ENCODE measurements at regions not wholly inside any gene's neighbourhood (a gene's known extent, or its start where the extent isn't known, plus 50 kb on each side); places are given as distances from the start of the nearest gene placed in this dataset.

DNA sequence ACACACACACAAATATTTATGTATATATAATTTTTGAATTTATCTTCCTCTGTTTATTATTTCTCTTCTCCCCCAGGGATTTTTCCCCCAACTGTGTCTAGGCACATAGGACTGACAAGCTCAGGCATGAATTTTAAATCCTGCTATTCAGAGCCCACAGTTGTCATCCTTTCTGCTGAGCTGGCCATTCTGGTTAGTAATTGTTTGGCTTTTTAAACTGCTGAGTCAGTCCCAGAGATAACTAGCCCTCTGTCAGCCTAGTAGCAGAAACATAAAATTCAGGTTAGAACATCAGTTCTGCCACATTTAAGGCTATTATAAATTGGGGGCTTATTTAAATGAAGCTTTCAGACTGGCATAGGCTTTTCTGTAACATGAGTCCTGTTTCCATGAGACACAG lies 151.7 kb upstream of the MAOA start:
- no peak for DNase-seq (ENCODE audit: low read depth, low spot score)

DNA sequence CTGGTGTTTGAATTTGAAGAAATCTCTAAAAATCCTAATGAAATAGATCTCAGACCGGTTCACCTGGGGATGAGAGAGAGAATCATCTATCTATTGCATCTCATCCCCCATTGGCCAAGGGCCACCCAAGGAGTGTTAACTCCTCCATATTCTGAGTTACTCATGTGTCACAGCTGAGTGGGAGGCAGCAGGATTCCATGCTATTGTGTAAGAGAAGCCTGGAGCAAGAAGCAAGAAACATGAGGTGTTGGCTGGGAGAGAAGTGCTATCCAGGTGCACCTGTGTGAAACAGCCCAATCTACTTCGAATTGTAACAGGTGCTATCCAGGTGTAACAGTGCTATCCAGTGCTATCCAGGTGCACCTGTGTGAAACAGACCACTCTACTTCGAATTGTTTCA lies 150.3 kb upstream of the MAOA start:
- no peak for DNase-seq (ENCODE audit: low read depth, low spot score)

DNA sequence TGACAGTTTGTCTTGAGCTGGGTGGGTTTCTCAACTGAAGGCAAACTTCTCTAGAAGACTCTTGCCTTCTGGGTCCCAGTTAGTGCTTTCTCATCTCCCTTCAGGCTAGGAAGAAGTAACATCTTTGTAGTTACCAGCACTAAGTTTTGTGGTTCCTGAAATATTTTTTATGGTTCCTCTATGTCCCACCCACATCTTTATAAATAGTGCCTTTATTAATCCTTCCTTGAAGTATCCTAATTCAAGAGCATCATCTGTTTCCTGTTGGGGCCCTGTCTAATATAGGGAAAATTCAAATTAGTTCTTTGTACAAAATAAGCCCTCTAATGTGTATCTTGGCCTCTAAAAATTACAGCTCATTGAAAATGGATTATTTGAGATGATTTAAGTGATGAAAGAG lies 147.4 kb upstream of the MAOA start:
- no peak for DNase-seq (ENCODE audit: low read depth, low spot score)

GRCh38 chrX:43510209-43510608 lies 145.9 kb upstream of the MAOA start:
- no peak for DNase-seq (ENCODE audit: low read depth, low spot score)

- DNase-seq (ENCODE audit: low read depth, low spot score) = no peak
These were observed 143.0 kb upstream of the MAOA start for GRCh38 chrX:43513085-43513484.

DNA sequence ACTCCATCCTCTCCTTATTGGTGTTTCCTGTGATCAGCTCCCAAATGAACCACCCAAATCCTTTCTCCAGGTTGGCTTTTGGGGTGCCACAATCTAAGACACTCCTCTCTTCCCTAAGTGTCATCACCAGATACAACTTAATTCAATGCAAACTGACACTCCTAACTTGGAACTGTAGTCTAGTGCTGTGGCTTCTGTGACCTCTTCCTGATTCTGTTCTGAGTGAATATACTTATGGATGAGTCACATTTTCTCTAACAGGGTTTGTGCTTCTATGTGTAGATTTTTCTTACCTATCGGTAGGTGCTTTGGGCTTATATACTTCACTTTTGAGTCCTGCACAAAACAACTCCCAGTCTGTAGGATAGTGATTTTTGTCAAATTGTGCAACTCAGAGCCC lies 141.3 kb upstream of the MAOA start:
- no peak for DNase-seq (ENCODE audit: low read depth, low spot score)

GRCh38 chrX:43522582-43522981 lies 133.5 kb upstream of the MAOA start:
- DNase-seq (ENCODE audit: low read depth, low spot score) = no peak

DNA sequence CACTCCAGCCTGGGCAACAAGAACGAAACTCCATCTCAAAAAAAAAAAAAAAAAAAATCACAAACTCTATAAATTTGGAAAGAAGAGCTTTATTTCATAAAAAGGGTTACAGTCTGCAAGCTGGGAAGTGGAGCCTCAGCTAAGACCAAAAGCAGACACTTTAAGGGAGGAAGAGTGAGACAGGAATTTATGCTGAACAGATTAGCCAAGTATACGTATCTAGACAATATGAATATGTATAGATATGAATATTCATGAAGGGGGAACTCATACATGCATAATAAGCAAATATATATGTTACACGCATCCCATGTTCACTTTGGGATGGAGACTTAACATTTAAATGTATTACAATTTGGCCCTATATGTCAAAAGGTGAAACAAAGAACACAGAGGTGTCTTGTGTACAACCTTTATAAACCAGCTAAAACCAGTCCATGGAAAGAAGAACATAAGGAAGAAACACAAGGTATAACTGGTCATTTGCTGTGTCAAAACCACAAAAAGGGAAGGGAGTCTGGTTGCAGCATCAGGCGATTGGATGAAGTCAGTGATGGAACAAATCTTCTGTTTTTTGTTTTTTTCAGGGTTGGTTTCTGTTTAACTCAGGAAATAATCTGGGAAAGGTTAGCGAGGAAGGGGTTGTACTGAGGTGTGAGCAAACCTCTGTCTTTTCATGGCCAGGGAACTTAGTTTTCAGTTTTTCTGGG lies 130.0 kb upstream of the MAOA start:
- DNase-seq (ENCODE audit: low read depth, low spot score) = no peak

GRCh38 chrX:43526878-43527277 lies 129.2 kb upstream of the MAOA start:
- no peak for DNase-seq (ENCODE audit: low read depth, low spot score)

DNA sequence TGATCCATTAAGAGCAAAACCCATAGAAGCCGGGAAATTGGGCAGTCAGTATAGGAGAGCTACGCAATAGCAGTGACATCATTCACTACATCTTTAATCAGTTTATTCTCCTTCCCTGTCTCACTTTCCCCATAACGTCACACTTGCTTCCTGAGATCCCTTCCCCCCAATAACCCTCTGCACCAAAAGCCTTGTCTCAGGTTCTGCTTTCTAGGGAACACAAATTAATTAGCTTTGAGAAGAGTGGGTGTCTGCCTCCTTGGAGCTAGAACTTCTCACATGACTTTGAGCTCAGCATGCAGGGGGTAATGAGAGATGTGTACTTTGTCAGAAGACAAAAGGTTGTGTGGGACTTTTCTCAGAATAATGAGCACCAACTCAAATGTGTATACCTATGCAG lies 128.3 kb upstream of the MAOA start:
- no peak for DNase-seq (ENCODE audit: low read depth, low spot score)

GRCh38 chrX:43530837-43531236 lies 125.3 kb upstream of the MAOA start:
- DNase-seq (ENCODE audit: low read depth, low spot score) = no peak

- no peak for DNase-seq (ENCODE audit: low read depth, low spot score)
These were observed 115.8 kb upstream of the MAOA start for GRCh38 chrX:43540318-43540717.

GRCh38 chrX:43551590-43551989 lies 104.5 kb upstream of the MAOA start:
- DNase-seq (ENCODE audit: low read depth, low spot score) = no peak

GRCh38 chrX:43552156-43552555 lies 103.9 kb upstream of the MAOA start:
- no peak for DNase-seq (ENCODE audit: low read depth, low spot score)

DNA sequence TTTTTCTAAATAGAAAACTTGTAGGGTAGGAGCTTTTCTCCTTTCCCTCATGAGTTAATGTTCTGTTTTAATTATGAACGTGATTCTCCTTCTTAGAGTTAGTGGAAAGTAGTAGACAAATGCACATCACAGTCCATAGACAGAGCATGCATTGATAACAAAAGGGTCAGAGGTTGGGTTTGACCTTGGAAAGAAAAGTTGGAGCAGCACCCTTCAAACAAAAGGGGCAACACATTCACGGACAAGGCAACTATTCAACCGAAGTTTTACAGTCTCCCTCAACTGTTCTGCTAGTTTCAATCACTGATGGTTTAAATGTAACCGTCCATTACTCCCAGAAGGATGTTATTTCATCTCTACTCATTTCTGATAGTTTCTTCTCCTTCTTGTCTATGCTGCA lies 103.4 kb upstream of the MAOA start:
- DNase-seq (ENCODE audit: low read depth, low spot score) = no peak

- DNase-seq (ENCODE audit: low read depth, low spot score) = no peak
These were observed 102.8 kb upstream of the MAOA start for GRCh38 chrX:43553257-43553656.

DNA sequence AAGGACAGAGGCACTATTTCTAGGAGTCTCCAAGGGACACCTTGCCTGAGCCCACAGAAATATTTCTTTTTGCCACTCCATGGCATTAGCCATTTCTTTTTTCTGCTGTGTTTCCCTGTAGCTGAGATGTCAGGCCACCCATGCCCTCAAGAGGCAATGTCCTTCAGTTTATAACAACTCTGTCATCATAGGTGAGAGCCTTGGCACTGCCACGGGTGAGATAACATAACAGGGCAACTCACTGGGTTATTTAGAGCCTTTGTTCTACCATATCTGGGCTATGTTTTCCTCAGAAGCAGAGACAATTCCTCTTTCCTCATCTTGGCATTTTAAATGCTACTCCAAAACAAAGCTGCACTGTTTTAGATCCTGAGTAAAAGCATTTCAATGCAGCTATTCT lies 99.9 kb upstream of the MAOA start:
- DNase-seq (ENCODE audit: low read depth, low spot score) = no peak

DNA sequence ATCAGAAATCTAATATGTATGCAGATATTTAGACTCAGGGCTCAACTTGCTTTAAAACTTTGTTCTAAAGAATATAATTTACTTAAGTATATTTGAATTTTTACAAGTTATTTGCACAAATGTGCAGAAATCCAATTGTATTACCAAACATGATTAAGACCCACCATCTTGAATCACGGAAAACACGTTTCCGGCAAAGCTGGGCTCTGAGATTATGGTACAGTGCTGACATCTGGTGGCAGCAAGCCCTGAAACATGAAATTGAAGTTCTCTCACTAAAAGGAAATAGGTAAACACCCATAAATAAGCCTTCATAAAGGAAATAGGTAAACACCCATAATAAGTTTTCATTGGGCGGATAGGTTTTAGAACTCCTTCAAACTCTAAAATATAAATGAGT lies 98.3 kb upstream of the MAOA start:
- DNase-seq (ENCODE audit: low read depth, low spot score) = peak; percentile 69

- peak; percentile 64 for DNase-seq (ENCODE audit: low read depth, low spot score)
These were observed 96.5 kb upstream of the MAOA start for GRCh38 chrX:43559644-43560043.

DNA sequence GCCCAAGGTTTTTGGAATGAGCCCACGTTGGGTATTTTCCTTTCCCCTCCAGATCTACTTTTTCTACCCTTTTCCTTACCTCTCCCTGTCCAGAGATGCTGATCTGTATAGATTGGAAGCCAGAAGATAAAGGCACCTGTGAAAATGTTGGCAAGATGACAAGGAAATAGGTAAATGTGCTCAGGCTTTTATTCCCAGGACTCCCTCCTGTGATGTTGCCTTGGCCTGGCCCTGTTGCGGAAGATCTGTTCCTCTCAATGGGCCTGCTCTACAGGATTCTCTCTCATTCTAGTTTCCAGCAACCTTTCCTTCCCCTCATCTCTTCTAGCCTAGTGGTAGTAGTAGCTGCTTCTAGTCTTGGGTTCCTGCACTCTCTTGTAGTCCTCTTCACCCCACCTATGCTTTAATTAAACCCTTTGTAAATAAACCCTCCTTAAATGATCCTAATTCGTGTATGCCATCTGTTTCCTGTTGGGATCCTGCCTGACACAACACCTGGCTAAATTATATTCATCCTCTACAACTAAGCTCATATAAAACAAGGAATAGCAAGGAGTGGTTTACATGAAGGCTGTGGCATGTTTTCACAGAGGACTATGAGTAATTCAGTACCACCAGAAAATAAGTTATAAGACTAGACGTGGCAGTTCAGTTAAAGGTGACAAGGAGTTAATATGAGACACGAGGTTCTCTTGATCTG lies 95.7 kb upstream of the MAOA start:
- no peak for DNase-seq (ENCODE audit: low read depth, low spot score)

DNA sequence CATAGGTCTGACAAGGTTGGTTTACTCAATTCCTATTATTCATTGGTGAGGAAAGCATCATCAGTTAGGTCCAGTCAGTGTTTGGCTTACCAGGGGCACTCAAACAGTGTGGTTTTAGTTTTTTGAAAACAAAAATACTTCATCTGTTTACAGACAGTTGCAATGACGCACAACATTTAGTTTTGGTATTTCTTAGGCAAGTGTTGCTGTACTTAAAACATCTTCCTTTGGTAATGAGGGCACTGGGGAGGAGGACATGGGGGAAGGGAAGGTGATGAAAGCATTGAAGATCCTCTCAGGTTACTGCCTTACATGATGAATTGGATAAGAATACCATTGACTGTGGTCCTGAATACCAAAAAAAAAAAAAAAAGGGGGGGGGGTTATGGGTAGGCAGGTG lies 93.7 kb upstream of the MAOA start:
- no peak for DNase-seq (ENCODE audit: low read depth, low spot score)

DNA sequence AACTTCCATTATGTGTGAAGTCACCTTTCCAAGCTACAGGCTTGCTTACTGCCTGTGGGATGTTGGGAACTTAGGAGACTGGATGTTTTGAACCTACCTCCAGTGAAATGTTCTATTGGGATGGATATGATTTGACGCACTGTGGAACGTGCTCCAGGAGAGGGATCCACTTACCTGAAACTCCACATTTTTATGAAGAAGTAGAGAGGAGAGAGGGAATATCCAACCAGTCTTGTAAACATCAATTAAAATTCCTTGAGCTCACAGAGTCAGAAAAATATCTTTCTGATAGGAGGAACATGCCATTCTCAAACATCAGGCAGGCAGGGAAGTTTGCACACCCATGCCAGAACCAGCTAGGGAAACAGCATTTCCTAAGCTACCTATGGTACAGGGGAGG lies 91.1 kb upstream of the MAOA start:
- peak; percentile 14 for DNase-seq (ENCODE audit: low read depth, low spot score)

GRCh38 chrX:43566170-43566569 lies 89.9 kb upstream of the MAOA start:
- no peak for DNase-seq (ENCODE audit: low read depth, low spot score)
